ENCODE measurements at regions not wholly inside any gene's neighbourhood (a gene's known extent, or its start where the extent isn't known, plus 50 kb on each side); places are given as distances from the start of the nearest gene placed in this dataset.

DNA sequence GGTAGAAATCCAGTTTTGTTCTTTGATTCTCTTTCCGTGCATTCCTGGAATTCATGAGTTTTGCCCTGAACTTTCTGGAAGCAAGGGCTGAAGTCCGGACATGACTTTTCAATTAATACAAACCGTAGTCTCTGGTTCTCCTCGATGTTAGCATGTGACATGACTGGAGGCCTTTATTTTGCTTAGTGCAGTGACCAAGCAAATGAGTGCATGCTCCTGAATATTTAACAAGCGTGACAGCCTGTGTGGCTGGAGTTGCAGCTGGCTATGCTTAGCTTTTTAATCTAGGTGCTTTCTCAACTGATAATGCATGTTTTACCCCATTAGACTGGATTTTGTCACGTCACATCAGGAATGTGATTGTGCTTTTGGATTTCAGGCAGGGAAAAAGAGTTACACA lies 302.1 kb downstream of the MAP2K6 start:
- DNase-seq (ENCODE audit: low spot score in 2 of 2) (no peak), FAIRE-seq (no peak)

DNA sequence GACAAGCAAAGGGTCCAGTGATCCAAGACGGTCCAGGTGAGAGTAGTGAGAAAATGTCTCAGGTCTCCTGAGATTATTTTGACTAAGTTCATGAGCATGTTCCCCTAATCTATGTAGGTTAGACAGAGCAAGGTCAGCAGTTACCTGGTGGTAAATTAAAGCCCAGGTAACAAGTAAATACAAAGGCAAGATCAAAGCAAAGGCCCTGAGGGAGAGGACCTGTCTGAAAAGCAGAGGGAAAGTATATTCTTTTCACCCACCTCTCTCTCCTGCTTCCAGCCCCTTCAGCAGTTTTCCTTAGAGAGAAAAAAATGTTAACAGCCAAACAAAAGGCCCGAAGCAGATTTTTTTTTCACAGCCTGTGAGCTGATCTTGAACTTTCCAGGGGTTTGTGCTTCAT lies 302.7 kb downstream of the MAP2K6 start:
- no peak for DNase-seq (ENCODE audit: low spot score in 2 of 2)
- no peak for FAIRE-seq

DNA sequence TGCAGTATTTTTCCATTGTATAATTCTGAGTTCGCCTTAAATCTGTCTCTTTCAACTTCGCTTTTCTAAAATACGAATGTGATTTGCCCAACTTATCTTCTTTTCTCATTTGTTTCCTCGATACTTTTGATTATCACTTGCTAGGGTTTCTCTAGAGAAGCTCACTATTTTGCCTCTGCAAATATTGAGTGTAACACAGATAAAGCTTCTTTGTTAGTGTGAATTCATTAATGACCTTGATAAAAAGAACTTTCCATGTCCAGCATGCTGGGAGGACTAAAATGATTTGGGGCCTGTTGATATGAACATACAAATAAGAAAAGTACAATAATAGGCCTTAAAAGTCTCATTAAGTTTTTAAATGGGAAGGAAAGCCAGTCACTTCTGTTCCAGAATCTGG lies 303.3 kb downstream of the MAP2K6 start:
- no peak for DNase-seq (ENCODE audit: low spot score in 2 of 2)
- FAIRE-seq: no peak

DNA sequence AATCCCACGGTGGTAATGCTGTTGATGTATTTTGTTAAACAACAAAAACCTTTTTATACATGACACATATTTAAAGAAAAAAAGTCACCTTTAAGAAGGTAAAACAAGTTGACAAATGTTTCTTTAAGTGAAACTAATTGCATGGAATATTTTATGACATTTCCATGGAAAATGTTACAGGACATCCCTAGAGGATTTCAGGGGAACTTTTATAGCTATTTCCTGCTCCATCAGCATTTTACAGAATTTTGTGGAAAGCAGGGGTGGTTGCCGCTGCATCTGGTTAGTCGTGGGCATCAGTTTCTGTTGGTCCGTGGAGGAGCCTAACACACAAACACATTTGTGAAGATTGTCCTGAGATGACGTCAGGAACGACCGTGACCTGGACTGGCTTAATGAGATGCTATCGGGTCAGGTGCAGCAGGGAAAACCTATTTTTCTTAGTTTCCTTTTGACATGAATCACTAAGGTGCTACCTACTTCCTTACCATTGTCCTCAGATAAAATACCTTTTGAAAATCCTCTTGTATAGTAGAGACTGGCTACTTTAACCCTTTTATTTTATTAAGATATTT lies 305.1 kb downstream of the MAP2K6 start:
- FAIRE-seq (no peak), DNase-seq (ENCODE audit: low spot score in 2 of 2) (no peak)

DNA sequence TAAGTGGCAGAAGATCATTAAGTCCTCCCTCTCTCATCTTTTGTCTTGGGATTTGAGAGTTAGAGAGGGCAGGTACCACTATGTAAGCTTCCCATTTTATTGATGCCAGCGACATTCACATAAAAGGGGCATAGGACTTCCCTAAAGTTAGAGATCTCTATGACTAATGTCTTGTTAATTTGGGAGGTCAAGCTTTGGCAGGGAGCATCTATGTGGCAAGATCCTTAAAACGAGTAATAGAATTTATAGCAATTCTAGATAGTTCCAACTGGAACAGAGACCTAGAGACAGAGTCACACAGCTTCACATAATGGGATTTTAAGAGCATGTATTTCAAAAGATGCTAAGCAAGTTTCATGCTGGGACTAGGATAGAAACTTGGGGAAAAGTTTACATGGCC lies 308.0 kb downstream of the MAP2K6 start:
- FAIRE-seq (no peak), DNase-seq (ENCODE audit: low spot score in 2 of 2) (no peak)

DNA sequence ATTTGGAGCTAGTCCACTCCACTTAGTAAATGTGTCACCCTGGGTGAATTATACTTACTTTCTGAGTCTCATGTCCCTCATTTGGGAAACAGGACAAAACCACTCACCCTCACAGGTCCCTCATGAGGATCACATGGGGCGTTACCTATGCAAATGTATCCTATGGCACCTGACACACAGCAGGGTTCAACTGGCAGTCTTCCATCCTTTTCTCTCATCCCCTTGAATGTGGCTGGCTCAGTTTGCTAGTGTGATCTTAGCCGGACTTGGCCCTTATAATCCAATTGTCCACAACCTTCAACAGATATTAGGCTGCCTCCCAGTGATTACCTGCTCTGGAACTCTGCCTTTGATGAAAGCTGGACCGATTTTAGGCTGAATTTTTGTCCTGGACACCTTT lies 308.8 kb downstream of the MAP2K6 start:
- DNase-seq (ENCODE audit: low spot score in 2 of 2): no peak
- FAIRE-seq: no peak

DNA sequence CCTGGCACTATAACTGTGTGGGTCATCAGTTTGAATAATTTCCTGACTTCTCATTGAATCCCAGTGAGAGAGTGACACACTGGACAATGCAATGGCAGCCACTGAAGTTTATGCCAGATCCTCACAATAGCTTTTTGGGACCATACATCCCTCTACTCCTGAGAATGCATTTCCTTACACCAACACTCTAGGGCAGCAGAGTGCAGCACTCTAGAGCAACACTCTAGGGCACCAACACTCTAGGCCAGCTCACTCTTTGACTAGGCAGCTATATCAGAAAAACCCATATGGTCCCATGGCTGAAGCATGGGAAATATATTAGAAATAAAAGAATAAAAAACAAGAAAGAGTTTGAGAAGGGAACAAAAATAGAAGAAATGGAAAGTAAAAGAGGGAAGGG lies 309.2 kb downstream of the MAP2K6 start:
- DNase-seq (ENCODE audit: low spot score in 2 of 2) (no peak), FAIRE-seq (no peak)

DNA sequence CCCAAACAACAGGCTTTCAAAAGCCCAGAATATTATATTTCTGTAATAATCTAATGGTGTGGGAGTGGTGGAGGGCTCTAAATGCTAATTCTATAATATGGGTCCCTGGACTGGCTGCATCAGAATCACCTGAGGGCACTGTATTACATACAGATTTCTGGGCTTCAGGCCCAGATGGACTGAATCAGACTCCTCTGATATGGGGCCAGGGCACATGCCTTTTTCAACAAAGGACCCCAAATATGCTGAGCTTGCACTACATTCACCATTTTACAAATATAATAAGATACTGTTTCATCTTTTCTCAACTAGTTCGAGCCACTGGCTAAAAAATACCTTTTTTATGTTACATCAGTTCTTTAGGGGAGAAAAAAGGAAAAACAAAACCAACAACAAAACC lies 309.7 kb downstream of the MAP2K6 start:
- DNase-seq (ENCODE audit: low spot score in 2 of 2): no peak
- FAIRE-seq: no peak

DNA sequence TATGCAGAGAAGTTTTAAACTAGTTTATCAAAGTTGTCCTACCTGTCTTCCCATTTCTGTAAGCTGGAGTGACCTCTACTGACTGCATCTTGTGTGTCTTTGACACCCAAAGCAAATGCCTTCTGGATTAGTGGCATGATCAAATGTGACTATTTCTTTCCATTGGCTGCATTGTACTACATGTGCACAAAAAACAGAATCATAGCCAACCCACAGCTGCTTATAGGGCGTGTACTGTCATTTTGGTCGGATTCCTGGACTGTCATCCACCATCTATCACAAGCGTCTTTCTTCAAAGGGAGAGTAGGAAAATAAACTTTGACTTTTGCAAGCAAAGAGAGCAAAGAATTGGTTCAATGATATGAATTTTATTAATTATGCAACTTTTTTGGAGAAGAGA lies 310.6 kb downstream of the MAP2K6 start:
- FAIRE-seq: no peak

DNA sequence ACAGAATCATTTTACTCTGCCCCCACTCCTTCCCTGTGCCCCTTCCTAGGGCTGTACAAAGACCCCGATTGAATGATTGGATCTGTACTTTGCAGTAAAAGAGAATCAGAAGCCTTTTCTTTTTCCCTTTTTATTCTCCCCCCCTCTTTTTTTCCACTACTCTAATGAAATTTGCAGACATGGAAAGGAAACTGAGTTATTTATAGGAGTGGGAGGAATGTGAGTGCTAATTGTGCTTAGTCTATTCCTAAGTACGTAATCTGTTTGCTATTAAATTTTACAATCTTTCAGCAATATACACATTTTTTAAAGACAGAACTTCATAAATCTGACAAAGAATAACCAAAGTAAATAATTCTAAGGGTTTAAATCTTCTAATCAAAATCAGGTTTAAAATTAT lies 314.3 kb downstream of the MAP2K6 start:
- no peak for DNase-seq (ENCODE audit: low spot score in 2 of 2)
- FAIRE-seq: no peak

More for the DNA sequence above, 310.6 kb downstream of the MAP2K6 start:
- DNase-seq (ENCODE audit: low spot score in 2 of 2): no peak

DNA sequence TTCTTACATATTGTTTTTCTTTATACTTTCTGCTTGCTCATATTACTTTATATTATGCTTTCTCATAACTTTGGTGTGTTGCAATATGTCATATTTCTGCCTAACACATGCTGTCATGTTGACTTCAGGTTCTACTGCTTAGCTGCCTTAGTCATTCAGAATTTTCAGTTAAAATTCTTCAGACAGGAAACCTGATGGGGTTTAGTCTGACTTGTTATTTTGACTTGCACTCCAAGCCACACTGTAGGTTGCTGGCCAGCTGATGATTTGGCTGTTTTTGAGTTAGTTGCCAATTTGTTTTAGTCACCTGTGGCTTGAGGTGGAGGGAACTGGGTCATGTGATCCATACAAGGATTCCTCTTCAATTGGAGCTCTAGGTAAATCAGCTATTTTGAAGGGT lies 315.4 kb downstream of the MAP2K6 start:
- FAIRE-seq: no peak
- DNase-seq (ENCODE audit: low spot score in 2 of 2): no peak

DNA sequence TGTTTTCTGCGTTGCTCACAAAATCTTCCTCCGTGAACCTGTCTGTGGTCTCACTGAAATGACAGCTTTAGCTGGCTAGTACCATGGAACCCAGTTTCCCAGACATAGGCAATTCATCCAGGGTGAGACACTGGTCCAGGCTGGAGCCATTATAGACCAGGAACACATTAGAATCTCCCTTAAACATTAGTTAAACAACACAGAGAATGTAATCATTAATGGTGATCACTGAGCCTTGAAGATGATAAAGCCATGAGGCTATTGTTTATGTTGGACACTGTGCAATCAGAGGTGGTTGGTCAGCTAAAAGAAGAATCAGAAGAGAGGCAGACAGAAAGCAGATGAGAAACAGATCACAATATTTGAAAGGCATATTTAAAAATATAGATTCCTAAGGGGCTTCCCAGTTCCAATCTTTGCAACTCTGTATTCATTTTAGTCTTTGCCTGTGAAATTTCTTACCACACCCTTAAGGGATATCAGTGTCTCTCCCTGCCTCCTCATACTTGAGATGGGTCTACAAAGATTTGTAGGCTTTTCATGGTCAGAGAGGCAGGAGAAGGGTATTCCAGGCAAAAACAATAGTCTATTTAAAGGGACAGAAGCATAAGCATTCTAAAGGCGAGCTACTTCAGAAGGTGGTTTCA lies 317.9 kb downstream of the MAP2K6 start:
- DNase-seq (ENCODE audit: low spot score in 2 of 2) (no peak), FAIRE-seq (no peak)

DNA sequence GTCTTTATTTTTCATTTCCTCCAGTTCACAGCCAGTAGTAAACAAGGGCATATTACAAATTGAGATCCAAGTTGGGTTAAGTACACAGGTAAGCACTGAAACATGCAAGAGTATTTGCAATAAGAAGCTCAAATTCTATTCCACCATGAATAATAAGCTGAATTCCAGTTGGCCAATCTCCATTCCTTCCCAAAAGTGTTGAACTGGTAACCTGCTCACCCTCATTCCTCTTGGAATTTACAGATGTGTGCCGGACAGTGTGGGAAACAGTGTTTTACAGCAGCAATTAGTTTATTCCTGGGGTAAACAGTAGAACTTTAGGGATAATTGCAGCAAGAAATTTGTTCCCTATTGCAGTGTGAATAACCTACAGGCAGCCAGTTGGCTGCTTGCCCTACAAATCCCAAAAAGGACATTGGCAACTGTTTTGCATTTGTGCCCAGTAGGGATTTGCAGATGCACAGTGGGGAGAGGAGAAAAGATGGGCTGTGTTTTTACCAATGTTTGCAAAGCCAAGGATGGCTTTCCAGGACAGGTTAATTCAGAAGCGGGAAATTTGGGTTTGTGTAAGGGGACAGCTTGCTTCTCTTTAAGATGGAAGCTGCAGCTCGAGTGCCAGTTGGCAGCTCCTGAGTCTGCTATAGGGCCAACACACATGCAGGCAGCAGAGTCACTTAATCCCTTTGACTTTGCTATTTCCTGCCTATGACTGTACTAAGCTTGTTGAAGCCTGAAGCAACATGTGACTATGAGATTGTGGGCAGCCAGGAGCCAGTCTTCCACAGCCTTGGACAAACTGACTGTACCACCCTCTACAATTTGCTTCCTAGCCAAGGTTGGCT lies 318.9 kb downstream of the MAP2K6 start:
- FAIRE-seq: no peak

DNA sequence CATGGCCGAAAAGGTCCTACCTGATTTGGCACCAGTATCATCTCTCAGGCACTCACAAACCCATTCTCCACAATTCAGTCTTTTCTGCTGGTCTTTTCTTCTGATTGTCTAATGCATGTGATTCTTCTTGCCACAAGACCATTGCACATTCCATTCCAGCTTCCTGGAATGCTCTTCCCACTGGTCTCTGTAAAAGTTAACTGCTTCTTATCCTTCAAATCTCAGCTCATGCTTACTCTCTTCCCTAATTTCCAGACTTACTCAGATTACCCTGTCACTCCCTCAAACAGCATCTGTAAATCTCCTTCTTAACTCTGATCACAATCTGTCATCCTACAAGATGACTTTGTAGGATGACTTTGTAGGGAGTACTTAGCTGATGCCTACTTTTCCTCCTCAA lies 320.2 kb downstream of the MAP2K6 start:
- DNase-seq (ENCODE audit: low spot score in 2 of 2) (no peak), FAIRE-seq (no peak)

More for the DNA sequence above, 318.9 kb downstream of the MAP2K6 start:
- DNase-seq (ENCODE audit: low spot score in 2 of 2): no peak

DNA sequence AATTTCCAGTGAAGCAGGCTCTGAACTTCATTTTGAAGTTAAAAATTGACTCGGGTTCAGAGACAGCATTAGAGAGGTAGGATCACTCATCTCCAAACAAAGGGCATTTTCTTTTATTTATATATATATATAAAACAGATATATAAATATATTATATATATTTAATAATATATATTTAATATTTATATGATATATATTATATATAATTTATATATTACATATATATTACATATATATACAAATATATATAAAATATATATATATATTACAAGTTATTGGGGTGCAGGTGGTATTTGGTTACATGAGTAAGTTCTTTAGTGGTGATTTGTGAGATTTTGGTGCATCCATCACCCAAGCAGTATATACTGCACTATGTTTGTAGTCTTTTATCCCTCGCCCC lies 320.8 kb downstream of the MAP2K6 start:
- FAIRE-seq: no peak
- DNase-seq (ENCODE audit: low spot score in 2 of 2): no peak

DNA sequence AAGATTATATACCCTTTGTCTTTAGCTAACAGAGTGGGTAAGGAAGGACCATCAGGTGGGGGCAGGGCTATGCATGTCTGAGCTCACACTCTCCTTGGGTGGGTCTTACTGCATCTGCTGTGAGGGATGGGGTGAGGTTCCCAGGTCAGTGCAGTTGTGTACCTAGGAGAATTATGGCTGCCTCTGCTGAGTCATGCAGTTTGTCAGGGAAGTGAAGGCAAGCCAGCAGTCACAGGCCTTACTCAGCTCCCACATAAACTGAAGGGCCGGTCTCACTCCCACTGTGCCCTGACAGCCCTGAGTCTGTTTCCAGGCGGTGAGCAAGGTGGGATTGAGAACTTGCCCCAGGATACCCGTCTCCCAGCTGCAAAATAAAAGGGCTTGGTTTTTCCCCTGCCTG lies 328.6 kb downstream of the MAP2K6 start:
- DNase-seq (ENCODE audit: low spot score in 2 of 2) (no peak), FAIRE-seq (no peak)

DNA sequence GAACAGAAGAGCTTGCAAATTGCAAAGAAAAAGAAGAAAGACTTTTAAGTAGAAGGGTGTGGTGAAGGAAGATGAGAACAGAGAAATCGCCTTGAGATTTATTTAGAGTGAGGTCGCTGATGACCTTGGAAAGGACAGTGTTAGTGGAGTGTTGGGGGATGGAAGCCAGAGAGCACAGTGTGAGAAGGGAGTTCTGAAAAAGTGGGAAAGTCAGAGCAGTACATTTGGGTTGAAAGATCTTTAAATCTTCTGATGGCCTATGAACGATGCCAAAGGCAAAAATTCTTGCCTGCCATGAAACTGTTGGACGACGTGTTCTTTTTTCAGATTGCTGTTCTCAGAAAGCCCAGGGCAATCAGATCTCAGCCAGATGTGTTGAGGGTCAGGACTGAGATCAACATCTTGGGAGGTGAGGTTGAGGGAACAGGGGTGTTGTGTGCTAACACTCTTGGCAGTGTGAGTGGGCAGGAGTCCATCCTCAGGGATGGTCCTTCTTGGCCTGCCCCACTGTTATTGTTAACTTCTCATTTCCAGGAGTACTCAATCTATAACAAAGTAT lies 330.1 kb downstream of the MAP2K6 start:
- FAIRE-seq: no peak
- DNase-seq (ENCODE audit: low spot score in 2 of 2): no peak

DNA sequence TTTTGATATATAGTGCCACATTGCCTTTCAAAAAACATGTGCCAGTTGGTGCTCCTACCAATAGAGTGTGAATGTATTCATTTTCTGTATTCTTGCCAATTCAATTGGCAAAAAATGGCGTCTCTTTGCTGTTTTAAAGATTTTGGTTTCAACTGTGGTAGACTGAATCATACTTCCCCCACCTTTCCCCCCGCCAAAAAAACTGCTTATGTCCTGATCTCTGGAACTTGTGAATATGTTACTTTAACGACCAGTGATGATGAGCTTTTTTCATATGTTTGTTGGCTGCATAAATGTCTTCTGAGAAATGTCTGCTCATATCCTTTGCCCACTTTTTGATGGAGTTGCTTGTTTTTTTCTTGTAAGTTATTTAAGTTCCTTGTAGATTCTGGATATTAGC lies 325.1 kb upstream of the KCNJ16 start:
- DNase-seq (ENCODE audit: low spot score in 2 of 2) (no peak), FAIRE-seq (no peak)

DNA sequence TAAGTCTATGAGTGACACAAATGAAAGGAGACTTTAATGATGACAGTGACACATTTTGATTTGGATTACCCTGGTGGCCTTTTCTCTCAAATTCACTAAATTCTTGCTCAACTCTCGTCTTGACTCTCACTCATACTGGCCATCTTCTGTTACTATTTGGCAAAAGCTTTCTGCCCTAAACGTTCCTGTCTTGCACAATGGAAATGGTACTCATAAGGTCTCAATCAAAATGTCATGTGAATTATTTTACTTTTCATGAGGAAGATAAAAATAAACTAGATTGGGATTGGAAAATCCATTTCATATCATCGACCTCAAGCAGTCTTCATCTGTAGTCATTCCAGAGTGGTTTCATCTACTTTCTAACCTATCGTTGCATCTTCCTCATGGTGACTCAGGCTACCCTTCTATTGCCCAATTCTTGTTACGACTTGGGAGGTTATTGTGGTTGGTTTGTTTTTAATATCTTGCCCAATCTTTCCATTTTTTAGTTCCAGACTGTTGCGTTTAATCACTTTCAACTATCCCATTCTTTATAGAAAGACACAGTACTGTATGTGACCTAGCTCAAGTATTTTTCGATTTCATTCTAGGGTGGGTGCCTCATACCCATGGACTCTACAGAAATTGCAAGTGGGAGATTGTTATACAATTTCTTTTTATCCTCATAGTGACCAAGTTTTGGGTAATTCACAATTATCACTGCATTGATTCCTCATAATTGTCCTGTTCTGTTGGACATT lies 317.2 kb upstream of the KCNJ16 start:
- DNase-seq (ENCODE audit: low spot score in 2 of 2): no peak
- FAIRE-seq: no peak

DNA sequence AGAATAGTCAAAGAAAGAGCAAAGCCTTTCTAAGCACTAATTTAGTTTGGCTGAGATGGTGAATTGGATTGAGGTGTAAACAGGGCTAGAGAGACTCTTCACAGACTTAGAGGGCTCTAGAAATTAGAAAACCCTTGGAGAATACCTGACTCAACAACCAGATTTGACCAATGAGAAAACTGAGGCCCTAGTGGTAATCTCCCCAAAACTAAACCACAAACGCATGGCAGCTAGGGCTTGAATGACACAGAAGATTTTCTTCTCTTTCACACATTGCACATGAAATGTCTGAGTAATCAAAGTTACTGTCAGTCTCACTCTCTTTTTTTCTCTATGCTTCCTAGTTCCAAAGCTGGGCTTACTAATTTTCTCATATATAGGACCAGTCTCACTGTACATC lies 314.5 kb upstream of the KCNJ16 start:
- DNase-seq (ENCODE audit: low spot score in 2 of 2): no peak
- FAIRE-seq: no peak

DNA sequence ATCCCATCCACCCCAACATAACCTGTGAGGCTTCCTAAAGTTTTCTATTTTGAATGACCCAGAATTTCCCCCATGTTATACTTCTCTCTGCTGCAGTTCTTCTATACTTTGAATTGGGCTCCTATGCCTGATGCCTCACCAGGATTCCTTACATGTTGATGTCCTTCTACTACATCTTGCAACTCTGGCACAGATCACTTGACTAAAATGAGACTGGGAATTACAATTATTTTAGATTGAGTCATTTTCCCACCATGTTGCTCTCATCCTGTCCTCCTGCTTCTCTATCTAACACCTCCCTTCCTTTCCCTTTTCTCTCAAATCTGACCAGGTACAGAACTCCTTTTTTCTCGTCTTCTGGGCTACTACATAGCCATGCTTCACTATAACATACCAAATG lies 314.0 kb upstream of the KCNJ16 start:
- FAIRE-seq: no peak

More for the DNA sequence above, 314.0 kb upstream of the KCNJ16 start:
- no peak for DNase-seq (ENCODE audit: low spot score in 2 of 2)
